Smooth muscle cell of the brain vasculature (primary cell): ENCODE measurements at regions not wholly inside any gene's neighbourhood (a gene's known extent, or its start where the extent isn't known, plus 50 kb on each side); places are given as distances from the start of the nearest gene placed in this dataset.
"Not testable (repeated sequence)": the region's sequence is repeated elsewhere in the genome, so short reads cannot be mapped to it uniquely, and the experiment has no call there.

Experiments used
- DNase-seq: peaks from one replicate; pipeline ENCODE4 v3.0.0-alpha.2; 2012; ENCODE audit warnings: low read depth, low spot score

GRCh38 chr22:23460517-23461031 is 119.5 kb downstream of the IGLL1 start:
- not testable (repeated sequence) for DNase-seq

GRCh38 chr22:23459645-23460516 is 120.2 kb downstream of the IGLL1 start:
- DNase-seq: not testable (repeated sequence)

DNA sequence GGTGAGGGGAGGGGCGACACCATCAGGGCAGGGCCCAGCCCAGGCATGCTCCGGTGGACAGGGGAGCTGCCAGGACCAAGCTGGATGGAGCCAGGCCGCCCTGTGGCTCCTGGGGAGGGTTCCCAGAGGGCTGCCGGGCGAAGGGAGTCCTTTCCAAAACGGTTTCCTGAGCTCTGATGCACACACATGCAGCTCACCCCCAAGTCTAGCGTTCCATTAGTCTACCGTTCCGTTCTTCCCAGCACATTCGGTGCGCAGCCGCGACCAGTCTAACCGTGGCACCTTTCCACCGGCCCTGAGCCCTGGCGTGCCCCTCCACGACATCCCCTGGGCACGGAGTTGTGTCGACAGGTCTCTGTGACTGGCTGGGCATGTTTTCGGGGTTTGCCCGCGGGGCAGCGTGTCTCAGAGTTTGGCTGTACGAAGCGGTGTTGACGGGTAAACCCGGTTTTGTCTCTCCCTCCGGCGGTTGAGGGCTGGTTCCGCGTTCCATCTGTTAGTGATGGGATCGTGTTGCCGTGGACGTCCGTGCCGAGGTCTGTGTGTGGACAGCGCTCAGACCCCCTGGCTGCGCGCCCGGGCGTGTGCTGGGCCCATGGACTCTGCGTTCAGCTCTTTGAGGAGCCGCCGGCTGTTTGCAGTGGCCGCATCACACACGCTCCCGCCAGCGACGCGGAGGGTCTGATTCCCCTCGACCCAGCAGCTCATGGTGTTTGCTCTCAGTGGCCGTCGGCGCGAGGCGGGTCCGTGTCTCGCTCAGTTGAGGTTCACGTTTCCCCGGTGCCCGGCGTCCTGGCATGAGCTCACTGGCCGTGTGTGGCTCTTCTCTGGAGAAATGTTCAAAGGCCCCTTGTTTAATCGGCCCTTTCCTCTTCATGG is 121.2 kb downstream of the IGLL1 start:
- DNase-seq: no peak

GRCh38 chr22:23457380-23457985 is 122.6 kb downstream of the IGLL1 start:
- DNase-seq: no peak

DNA sequence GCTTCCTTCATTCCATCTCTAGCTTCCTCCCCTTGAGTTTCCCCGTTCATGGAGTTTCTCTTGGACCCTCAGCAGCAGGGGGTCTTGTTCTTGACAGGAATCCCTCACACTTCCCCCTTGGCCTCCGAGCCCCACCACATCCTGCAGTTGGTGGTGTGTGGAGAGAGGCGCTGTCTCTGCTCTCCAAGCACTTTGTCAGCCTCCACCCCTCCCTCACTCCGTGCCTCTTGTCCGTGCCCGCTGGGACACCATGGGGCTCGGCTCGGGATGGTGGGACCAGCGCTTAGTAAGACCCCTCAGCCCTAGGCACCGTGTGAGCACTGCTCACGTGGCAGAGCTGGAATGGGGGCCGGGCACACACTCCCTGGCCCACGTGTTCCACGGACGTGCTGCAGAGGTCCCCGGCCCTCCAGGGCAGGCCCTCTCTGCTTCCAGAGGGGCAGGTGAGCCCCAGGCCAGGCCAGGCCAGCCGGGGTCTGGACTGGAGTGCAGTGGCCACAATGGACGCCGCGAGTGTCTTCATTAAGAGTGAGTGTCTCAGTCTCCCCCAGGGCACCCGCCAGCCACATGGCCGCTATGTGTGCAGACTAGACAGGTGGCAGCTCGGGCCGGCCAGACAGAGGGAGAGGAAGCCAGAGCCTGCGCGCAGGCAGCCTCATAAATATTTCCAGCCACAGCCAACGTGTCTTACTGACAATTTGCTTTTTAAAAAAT is 123.3 kb downstream of the IGLL1 start:
- not testable (repeated sequence) for DNase-seq

- DNase-seq: not testable (repeated sequence)
Observed at GRCh38 chr22:23454345-23454744, 125.7 kb downstream of the IGLL1 start.

GRCh38 chr22:23453277-23453676 is 126.8 kb downstream of the IGLL1 start:
- DNase-seq: no peak

GRCh38 chr22:23452231-23453010 is 127.7 kb downstream of the IGLL1 start:
- DNase-seq: no peak

DNA sequence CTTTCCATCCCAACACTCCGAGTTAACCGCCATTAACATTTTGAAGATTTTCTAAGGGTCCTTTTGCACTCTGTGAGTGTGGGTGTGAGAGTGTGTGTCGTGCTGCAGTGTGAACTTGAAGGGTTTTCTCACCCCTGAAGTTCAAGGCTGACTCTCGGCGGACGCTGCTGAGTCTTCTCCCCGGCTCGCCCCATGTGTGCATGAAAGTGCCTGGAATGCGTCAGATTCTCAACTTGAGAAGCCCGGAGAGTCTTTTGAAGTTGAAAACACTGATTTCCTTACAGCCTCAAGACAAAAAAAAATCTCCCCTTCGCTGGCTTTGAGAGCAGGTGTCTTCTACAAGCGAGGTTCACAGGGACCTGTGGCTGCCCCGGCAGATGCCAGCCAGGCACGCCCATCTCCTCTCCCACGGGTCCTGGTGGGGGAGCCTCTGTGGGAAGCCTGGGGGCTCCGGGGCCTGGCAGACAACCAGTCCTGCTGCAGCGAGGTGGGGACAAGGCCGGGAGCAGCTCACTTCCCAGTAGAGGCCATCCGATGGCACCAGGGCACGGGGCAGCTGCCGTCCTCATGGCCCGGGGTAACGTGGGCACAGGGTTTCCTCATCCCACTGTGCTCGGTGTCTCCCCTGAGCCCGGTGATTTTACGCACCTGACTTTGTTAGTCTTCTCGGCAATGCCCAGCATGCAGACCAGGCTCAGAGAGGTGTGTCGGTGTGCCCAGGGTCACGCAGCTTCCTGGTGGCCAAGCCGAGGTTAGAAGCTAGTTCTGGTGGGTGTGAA is 128.4 kb downstream of the IGLL1 start:
- DNase-seq: not testable (repeated sequence)

- DNase-seq: not testable (repeated sequence)
Observed at GRCh38 chr22:23450821-23451220, 129.3 kb downstream of the IGLL1 start.

- DNase-seq: no peak
Observed at GRCh38 chr22:23450434-23450795, 129.7 kb downstream of the IGLL1 start.

- not testable (repeated sequence) for DNase-seq
Observed at GRCh38 chr22:23449748-23450433, 130.2 kb downstream of the IGLL1 start.

DNA sequence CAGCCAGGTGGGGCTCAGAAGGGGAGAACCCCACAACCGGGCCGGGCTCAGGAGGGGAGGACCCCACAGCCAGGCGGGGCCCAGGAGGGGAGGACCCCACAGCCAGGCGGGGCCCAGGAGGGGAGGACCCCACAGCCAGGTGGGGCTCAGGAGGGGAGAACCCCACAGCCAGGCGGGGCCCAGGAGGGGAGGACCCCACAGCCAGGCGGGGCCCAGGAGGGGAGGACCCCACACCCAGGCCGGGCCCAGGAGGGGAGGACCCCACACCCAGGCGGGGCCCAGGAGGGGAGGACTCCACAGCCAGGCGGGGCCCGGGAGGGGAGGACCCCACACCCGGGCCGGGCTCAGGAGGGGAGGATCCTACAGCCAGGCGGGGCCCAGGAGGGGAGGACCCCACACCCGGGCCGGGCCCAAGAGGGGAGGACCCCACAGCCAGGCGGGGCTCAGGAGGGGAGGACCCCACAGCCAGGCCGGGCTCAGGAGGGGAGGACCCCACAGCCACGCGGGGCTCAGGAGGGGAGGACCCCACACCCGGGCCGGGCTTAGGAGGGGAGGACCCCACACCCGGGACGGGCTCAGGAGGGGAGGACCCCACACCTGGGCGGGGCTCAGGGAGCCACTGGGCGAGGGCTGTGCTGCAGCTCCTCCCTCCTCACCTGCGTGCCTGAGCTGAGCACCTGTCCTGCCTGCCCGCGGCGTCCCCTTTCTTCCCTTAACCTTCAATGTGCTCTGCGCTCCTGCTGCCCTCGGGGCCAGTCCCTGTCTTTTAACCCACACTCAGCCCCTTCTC is 131.4 kb downstream of the IGLL1 start:
- DNase-seq: not testable (repeated sequence)

DNA sequence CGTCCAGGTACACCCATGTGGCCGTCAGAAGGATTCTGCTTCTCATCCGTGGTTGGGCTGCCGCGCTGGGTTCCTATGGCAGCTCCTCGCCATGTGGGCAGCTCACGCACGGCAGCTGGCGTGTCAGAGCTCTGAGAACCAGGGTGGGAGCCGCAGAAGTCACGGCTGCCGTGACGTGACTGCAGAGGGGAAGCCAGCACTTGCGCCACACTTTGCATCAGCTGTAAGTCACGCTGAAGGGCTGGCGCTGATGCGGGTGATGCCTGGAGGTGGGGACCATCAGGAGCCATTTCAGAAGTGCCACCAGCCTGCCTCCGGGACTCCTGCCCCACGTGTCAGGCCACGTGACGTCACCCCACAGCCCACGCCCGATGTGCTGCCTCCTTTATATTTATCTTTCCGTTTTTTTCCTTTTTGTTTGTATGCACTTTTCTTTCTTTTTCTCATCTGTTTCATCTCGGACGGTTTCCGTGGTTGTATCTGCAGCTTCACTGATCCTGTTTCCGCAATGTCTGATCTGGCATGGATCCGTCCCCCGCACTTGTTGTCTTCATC is 133.2 kb downstream of the IGLL1 start:
- no peak for DNase-seq

- not testable (repeated sequence) for DNase-seq
Observed at GRCh38 chr22:23446194-23446593, 133.9 kb downstream of the IGLL1 start.

DNA sequence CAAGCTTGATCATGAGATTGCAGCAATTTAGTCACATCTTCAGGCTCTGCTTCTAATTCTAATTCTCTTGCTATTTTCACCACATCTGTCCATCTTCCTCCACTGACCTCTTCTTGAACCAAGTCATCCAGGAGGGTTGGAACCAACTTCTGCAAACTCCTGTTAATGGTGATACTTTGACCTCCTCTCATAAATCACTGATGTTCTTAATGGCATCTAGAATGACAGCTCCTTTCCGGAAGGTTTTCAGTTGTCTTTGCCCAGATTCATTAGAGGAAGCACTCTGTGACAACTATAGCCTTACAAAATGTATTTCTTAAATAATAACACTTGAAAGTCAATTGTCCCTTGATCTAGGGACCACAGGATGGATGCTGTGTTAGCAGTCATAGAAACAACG is 136.2 kb downstream of the IGLL1 start:
- not testable (repeated sequence) for DNase-seq

DNA sequence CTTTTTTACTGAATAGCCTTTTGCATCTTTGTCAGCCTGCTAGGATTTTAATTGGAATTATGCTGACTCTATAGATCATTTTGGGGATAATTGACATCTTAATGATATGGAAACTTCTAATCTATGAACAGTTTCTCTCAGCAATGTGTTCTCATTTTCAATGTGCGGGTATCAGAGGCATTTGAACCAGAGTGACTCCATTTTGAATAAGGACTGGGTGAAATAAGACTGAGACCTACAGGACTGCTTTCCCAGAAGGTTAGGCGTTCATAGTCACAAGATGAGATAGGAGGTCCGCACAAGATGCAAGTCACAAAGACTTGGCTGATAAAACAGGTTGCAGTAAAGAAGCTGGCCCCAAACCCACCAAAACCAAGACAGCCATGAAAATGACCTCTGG is 140.5 kb downstream of the IGLL1 start:
- DNase-seq: not testable (repeated sequence)

DNA sequence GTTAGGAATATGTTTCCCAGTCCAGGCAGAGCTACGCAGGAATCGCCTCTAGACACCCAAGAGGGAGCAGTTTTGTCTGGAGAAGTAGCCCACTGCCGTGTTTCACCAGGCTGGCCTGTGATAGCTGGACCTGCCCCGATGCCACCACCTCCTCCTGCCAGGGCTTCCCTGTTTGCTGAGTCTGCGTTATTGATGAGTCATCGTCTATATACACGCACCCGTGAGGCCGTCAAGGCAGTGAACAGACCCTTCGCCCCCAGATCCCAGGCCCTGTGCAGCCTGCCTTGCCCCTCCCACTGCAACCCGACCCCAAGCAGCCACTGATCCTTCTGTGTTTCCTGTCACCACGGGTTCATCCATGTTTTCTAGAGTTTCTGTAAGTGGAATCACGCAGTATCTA is 141.9 kb downstream of the IGLL1 start:
- DNase-seq: no peak
